Mucosa of rectum (tissue), 2 donors: ENCODE measurements at regions not wholly inside any gene's neighbourhood (a gene's known extent, or its start where the extent isn't known, plus 50 kb on each side); places are given as distances from the start of the nearest gene placed in this dataset.

ENCODE experiments used
- H3K27ac ChIP-seq, 2 donors: one replicate each; pipeline ENCODE4 v1.7.0; 2013; ENCODE audit warnings: inconsistent platforms in 2 of 2, low read depth in 2 of 2, low read length in 2 of 2
- H3K27me3 ChIP-seq, 2 donors: one replicate each; pipeline ENCODE4 v1.7.0; 2013; ENCODE audit warnings: low read length in 2 of 2; ENCODE audit not compliant: control insufficient read depth in 2 of 2, insufficient read depth in 2 of 2
- H3K36me3 ChIP-seq, 2 donors: one replicate each; pipeline ENCODE4 v1.7.0; 2013; ENCODE audit warnings: low read length in 2 of 2; ENCODE audit not compliant: control insufficient read depth in 2 of 2, insufficient read depth in 2 of 2
- H3K4me1 ChIP-seq, 2 donors: one replicate each; pipeline ENCODE4 v1.7.0; 2013; ENCODE audit warnings: low read length in 2 of 2, mild to moderate bottlenecking in 1 of 2; ENCODE audit not compliant: control insufficient read depth in 2 of 2, insufficient read depth in 2 of 2
- H3K4me3 ChIP-seq, 2 donors: one replicate each; pipeline ENCODE4 v1.7.0; 2013; ENCODE audit warnings: low read length in 2 of 2
- H3K9ac ChIP-seq, 2 donors: one replicate each; pipeline ENCODE4 v1.7.0; 2013; ENCODE audit warnings: low read length in 2 of 2, low read depth in 1 of 2, mild to moderate bottlenecking in 1 of 2
- H3K9me3 ChIP-seq, 2 donors: one replicate each; pipeline ENCODE4 v1.7.0; 2013; ENCODE audit warnings: low read length in 2 of 2; ENCODE audit not compliant: control insufficient read depth in 2 of 2
- donor health status: healthy.
- donor health status: Normal muscosa, but diverticular disease.

DNA sequence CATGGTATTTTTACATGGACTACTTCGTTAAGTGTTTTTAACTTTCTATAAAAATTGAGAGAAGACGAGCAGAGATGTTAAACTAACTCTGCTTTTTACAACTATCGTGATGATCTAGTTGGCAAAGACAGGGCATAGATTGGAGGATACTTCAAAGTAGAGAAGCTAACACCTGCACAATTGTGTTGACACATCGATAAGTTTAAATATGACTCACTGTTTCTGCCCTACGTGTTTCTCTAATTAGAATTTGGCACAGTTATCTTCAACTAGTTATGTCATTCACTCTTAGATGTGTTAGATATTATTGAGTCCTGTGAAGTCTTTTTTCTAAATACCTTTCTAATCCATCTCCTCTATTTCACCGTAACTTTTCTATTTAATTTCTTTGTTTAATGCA is 68.5 kb upstream of the FERD3L start:
- Histone ChIP-seq H3K9me3 (no peaks in the 10 kb centered on the region), H3K4me1 (no peaks in the 10 kb centered on the region), H3K27me3 (no peaks in the 10 kb centered on the region), H3K27ac (no peak overlapping the region), H3K9ac (no peak overlapping the region), H3K36me3 (no peaks in the 10 kb centered on the region), H3K4me3 (no peak overlapping the region)

DNA sequence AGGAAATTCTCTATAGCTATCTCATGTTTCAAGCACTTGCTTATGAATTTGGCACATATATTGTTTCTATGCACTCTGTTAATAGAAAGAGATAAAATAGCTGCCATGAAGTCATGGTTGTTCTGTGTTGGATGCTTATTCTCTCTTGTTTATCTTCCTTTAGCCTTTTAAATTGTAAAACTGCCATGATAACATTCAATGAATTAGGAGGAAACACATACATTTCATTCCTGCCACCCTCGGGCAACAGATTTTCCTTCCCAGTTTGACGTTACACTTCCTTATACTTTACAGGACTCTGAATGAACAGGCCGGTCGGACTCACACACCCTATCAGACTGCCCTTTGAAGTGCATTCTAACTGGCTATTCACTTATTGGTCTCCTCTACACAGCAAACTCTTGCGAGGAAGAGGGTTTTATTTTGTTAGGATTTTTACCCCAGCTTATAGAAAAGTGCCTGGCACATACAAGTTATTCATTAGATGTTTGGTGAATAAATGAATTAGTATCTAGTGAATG is 65.7 kb upstream of the FERD3L start:
- H3K4me3 ChIP-seq: no peak overlapping the region
- H3K27me3 ChIP-seq: no peaks in the 10 kb centered on the region
- no peak overlapping the region for H3K27ac ChIP-seq
- no peaks in the 10 kb centered on the region for H3K36me3 ChIP-seq
- no peaks in the 10 kb centered on the region for H3K4me1 ChIP-seq
- no peaks in the 10 kb centered on the region for H3K9me3 ChIP-seq
- no peak overlapping the region for H3K9ac ChIP-seq

DNA sequence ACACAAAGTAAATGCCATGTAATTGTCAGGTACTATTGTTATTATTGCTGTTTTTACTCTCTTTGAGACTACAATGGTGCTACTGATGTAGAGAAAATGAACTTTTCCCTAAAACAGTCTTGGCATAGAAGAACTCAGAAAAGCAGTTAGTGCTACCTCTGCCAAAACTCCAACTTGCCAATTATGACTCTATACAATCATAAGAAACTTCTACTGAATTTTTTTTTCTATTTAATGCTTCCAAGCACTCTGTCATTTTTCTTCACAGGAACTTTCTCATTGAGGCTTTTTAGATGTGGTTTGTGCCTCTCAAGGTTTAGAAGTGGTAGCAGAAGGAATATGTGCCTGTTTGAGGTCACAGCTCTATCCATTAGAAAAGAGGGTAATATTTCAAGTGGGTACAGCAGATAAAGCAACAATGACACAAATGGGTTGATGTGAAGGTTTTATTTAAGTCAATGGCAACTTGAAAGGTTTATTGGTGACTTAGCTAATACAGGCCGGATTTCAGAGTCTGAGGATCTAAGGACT is 64.0 kb upstream of the FERD3L start:
- H3K4me3 ChIP-seq: no peak overlapping the region
- H3K27me3 ChIP-seq: no peaks in the 10 kb centered on the region
- no peaks in the 10 kb centered on the region for H3K4me1 ChIP-seq
- H3K9ac ChIP-seq: no peak overlapping the region
- H3K27ac ChIP-seq: no peak overlapping the region
- H3K36me3 ChIP-seq: no peaks in the 10 kb centered on the region
- no peaks in the 10 kb centered on the region for H3K9me3 ChIP-seq

DNA sequence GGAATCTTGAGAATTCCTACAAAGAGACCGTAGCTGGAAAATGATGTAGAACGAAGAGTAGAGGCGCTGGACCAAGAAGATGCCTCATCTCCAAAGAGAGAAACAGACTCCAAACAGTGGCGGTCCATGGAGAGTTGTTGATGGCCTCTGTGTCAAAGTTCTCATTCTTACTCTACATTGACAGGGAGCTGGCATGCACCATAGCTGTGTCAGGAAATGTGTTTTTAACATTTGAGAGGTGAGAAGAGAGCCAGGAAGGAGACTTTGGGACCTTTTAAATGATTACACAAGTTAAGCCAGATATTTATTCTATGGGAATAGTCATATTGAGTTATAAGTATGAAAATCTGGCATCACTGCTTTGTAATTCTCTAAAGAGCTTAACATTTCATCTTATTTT is 61.5 kb upstream of the FERD3L start:
- H3K4me3 ChIP-seq: no peak overlapping the region
- no peaks in the 10 kb centered on the region for H3K4me1 ChIP-seq
- no peak overlapping the region for H3K9ac ChIP-seq
- no peak overlapping the region for H3K27ac ChIP-seq
- no peaks in the 10 kb centered on the region for H3K36me3 ChIP-seq
- no peaks in the 10 kb centered on the region for H3K27me3 ChIP-seq
- H3K9me3 ChIP-seq: no peaks in the 10 kb centered on the region

DNA sequence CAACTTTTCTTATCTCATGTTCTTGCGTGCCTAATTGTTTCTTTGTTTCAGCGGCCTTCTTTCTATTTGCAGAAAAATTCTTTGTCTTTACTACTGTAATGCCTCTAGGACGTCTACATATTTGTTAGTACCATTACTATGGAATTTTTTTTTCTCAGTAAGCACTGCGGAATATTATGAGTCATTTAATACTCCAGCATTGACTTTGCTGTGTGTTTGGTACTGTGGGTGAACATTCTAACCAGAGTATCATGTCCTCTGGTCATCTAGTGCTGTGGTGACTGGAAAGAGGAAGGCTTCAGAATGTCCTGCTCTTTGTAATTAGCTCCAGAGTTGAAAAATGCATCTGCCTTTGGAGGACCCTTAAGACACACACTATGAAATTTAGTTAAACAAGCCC is 58.5 kb upstream of the FERD3L start:
- Histone ChIP-seq H3K36me3 (no peaks in the 10 kb centered on the region), H3K9ac (no peak overlapping the region), H3K27ac (no peak overlapping the region), H3K9me3 (no peaks in the 10 kb centered on the region), H3K4me1 (no peaks in the 10 kb centered on the region), H3K4me3 (no peak overlapping the region), H3K27me3 (no peaks in the 10 kb centered on the region)

DNA sequence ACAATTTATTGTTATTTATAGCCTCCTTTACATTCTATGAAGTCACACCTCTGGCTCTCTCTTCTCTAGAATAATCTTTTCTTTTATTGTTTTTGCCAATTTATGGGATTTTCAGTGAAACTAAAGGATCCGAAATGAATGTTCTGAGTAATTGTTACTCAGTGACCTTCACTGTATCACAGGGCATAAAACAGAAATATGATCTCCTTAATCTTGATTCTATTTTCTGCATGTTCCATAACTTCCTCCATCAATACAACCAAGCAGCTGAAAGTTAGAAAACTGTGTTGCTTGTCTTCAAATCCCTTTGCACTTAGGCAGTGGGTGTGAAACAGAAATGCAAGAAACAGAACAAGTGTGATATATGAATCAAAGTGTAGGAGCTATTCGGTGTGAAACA is 57.4 kb upstream of the FERD3L start:
- Histone ChIP-seq H3K4me3 (no peak overlapping the region), H3K27me3 (no peaks in the 10 kb centered on the region), H3K4me1 (no peaks in the 10 kb centered on the region), H3K9ac (no peak overlapping the region), H3K27ac (no peak overlapping the region), H3K36me3 (no peaks in the 10 kb centered on the region), H3K9me3 (no peaks in the 10 kb centered on the region)
